ENCODE measurements at regions not wholly inside any gene's neighbourhood (a gene's known extent, or its start where the extent isn't known, plus 50 kb on each side); places are given as distances from the start of the nearest gene placed in this dataset.

GRCh38 chr6:50427267-50427666 lies 286.1 kb upstream of the TFAP2D start:
- TF ChIP-seq, protein P1, sequence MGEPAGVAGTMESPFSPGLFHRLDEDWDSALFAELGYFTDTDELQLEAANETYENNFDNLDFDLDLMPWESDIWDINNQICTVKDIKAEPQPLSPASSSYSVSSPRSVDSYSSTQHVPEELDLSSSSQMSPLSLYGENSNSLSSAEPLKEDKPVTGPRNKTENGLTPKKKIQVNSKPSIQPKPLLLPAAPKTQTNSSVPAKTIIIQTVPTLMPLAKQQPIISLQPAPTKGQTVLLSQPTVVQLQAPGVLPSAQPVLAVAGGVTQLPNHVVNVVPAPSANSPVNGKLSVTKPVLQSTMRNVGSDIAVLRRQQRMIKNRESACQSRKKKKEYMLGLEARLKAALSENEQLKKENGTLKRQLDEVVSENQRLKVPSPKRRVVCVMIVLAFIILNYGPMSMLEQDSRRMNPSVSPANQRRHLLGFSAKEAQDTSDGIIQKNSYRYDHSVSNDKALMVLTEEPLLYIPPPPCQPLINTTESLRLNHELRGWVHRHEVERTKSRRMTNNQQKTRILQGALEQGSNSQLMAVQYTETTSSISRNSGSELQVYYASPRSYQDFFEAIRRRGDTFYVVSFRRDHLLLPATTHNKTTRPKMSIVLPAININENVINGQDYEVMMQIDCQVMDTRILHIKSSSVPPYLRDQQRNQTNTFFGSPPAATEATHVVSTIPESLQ (CRISPR knock-in tag; IDR thresholded peaks at IDR 0.05) = no peak
- TF ChIP-seq TEAD4 (CRISPR knock-in tag; IDR thresholded peaks at IDR 0.05) (no peak), FOXP1 (CRISPR knock-in tag; IDR thresholded peaks at IDR 0.05; ENCODE audit: borderline replicate concordance) (no peak), NR1H2 (CRISPR knock-in tag; IDR thresholded peaks at IDR 0.05) (no peak), RELA (CRISPR knock-in tag; IDR thresholded peaks at IDR 0.05; ENCODE audit: borderline replicate concordance) (no peak), CREB1 (CRISPR knock-in tag; IDR thresholded peaks at IDR 0.05) (no peak), ZNF263 (CRISPR knock-in tag; IDR thresholded peaks at IDR 0.05; ENCODE audit: low read depth) (no peak), USF1 (CRISPR knock-in tag; IDR thresholded peaks at IDR 0.05) (no peak)
- TF ChIP-seq, protein P2, sequence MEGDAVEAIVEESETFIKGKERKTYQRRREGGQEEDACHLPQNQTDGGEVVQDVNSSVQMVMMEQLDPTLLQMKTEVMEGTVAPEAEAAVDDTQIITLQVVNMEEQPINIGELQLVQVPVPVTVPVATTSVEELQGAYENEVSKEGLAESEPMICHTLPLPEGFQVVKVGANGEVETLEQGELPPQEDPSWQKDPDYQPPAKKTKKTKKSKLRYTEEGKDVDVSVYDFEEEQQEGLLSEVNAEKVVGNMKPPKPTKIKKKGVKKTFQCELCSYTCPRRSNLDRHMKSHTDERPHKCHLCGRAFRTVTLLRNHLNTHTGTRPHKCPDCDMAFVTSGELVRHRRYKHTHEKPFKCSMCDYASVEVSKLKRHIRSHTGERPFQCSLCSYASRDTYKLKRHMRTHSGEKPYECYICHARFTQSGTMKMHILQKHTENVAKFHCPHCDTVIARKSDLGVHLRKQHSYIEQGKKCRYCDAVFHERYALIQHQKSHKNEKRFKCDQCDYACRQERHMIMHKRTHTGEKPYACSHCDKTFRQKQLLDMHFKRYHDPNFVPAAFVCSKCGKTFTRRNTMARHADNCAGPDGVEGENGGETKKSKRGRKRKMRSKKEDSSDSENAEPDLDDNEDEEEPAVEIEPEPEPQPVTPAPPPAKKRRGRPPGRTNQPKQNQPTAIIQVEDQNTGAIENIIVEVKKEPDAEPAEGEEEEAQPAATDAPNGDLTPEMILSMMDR (IDR thresholded peaks at IDR 0.05) = no peak
- TF ChIP-seq, protein P3, sequence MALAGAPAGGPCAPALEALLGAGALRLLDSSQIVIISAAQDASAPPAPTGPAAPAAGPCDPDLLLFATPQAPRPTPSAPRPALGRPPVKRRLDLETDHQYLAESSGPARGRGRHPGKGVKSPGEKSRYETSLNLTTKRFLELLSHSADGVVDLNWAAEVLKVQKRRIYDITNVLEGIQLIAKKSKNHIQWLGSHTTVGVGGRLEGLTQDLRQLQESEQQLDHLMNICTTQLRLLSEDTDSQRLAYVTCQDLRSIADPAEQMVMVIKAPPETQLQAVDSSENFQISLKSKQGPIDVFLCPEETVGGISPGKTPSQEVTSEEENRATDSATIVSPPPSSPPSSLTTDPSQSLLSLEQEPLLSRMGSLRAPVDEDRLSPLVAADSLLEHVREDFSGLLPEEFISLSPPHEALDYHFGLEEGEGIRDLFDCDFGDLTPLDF (CRISPR knock-in tag; IDR thresholded peaks at IDR 0.05) = no peak
- TF ChIP-seq, protein P4, sequence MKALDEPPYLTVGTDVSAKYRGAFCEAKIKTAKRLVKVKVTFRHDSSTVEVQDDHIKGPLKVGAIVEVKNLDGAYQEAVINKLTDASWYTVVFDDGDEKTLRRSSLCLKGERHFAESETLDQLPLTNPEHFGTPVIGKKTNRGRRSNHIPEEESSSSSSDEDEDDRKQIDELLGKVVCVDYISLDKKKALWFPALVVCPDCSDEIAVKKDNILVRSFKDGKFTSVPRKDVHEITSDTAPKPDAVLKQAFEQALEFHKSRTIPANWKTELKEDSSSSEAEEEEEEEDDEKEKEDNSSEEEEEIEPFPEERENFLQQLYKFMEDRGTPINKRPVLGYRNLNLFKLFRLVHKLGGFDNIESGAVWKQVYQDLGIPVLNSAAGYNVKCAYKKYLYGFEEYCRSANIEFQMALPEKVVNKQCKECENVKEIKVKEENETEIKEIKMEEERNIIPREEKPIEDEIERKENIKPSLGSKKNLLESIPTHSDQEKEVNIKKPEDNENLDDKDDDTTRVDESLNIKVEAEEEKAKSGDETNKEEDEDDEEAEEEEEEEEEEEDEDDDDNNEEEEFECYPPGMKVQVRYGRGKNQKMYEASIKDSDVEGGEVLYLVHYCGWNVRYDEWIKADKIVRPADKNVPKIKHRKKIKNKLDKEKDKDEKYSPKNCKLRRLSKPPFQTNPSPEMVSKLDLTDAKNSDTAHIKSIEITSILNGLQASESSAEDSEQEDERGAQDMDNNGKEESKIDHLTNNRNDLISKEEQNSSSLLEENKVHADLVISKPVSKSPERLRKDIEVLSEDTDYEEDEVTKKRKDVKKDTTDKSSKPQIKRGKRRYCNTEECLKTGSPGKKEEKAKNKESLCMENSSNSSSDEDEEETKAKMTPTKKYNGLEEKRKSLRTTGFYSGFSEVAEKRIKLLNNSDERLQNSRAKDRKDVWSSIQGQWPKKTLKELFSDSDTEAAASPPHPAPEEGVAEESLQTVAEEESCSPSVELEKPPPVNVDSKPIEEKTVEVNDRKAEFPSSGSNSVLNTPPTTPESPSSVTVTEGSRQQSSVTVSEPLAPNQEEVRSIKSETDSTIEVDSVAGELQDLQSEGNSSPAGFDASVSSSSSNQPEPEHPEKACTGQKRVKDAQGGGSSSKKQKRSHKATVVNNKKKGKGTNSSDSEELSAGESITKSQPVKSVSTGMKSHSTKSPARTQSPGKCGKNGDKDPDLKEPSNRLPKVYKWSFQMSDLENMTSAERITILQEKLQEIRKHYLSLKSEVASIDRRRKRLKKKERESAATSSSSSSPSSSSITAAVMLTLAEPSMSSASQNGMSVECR (CRISPR knock-in tag; IDR thresholded peaks at IDR 0.05; ENCODE audit: borderline replicate concordance) = no peak

Measured in WTC11 (cell line).